Ectodermal cell (in vitro differentiated cells): ENCODE measurements at regions not wholly inside any gene's neighbourhood (a gene's known extent, or its start where the extent isn't known, plus 50 kb on each side); places are given as distances from the start of the nearest gene placed in this dataset.

Experiments used
- H3K27ac ChIP-seq: 2 replicates; pipeline ENCODE4 v1.7.0; 2013; ENCODE audit warnings: mild to moderate bottlenecking, low read depth, low read length; ENCODE audit not compliant: insufficient read depth, poor library complexity, severe bottlenecking
- H3K27me3 ChIP-seq: 2 replicates; pipeline ENCODE4 v1.7.0; 2013; ENCODE audit warnings: mild to moderate bottlenecking, low read length; ENCODE audit not compliant: insufficient read depth, control insufficient read depth, poor library complexity, severe bottlenecking
- H3K36me3 ChIP-seq: one replicate; pipeline ENCODE4 v1.7.0; 2013; ENCODE audit warnings: low read length; ENCODE audit not compliant: control insufficient read depth, insufficient read depth
- H3K4me1 ChIP-seq: one replicate; pipeline ENCODE4 v1.7.0; 2013; ENCODE audit warnings: low read length; ENCODE audit not compliant: control insufficient read depth, insufficient read depth
- H3K4me3 ChIP-seq: 2 replicates; pipeline ENCODE4 v1.7.0; 2013; ENCODE audit warnings: low read depth, low read length, control low read depth; ENCODE audit not compliant: insufficient read depth
- H3K9me3 ChIP-seq: 2 replicates; pipeline ENCODE4 v1.7.0; 2013; ENCODE audit warnings: mild to moderate bottlenecking, low read length, moderate library complexity; ENCODE audit not compliant: control insufficient read depth
- WGBS, 2 experiments: methylation state at CpG; one replicate each; pipeline ENCODE4 v1.1.7; 2013; ENCODE audit warnings: missing lambda C conversion rate in 2 of 2; 5-methylcytosine and 5-hydroxymethylcytosine counted together

DNA sequence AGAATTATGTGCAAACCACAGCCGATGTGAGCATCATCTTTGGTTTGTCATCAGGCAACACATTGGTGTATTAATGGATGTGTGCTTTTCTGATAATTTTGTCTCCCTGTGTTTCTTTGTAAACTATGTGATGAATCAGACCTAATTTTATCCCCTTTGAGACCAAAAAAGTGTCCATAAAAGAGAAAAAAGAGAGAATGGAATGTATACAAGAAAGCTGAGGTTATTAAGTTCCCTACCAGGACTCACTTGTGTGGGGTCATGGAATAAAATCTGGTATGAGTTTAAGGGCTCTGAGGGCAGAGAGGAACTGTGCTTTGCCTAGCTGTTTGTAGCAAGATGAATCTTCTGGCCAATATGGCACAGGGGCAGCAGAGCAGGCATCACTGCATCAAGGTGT is 239.5 kb upstream of the HAND2 start:
- 75 to 96% methylated on average over 1 of the region's 1 CpG for WGBS, 2 experiments
- no peaks in the 10 kb centered on the region for H3K9me3 ChIP-seq
- no peaks in the 10 kb centered on the region for H3K4me1 ChIP-seq
- H3K36me3 ChIP-seq = no peaks in the 10 kb centered on the region
- H3K27me3 ChIP-seq = no peaks in the 10 kb centered on the region
- H3K4me3 ChIP-seq = no peak overlapping the region
- H3K27ac ChIP-seq = no peak overlapping the region

DNA sequence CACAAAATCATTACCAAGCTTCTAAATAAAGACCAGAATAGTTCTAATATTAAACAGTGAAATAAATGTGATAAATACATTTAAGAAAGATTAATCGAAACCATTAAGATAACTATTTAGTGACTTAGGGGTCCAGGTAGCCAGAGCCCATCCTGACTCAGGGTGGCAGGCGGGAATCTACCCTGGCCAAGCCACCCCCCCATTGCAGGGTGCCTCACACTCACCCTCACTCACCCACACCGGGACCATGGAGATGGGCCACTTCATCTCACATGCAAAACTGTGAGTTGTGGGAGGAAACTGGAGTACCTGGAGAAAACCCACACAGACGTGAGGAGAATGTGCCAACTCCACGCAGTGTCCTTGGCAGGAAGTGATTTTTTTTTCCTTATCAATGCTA is 237.6 kb upstream of the HAND2 start:
- Histone ChIP-seq H3K27ac (no peak overlapping the region), H3K27me3 (no peaks in the 10 kb centered on the region), H3K4me1 (no peaks in the 10 kb centered on the region), H3K36me3 (no peaks in the 10 kb centered on the region), H3K4me3 (no peak overlapping the region), H3K9me3 (no peaks in the 10 kb centered on the region)
- 87 to 90% methylated on average over 5 of the region's 5 CpGs for WGBS, 2 experiments

DNA sequence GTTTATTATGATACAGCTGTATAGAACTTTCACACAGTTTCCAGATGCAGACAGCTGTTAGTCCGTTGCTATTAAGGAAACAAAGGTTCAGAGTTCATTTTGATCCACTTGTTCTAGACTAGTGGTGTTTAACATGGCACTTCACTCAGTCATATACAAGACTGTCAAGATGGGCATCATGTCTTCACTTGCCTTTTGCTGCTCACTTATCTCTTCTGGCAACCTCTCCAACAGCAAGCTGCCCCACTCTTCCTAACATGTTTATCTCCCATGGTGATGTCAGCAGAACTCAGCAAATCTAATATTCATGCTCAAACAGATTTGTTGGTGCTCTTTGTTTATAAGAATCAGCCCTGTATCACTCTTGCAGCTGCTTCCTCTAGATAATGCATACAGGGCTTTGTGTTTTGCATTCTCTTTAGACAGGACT is 236.2 kb upstream of the HAND2 start:
- H3K36me3 ChIP-seq = no peaks in the 10 kb centered on the region
- H3K9me3 ChIP-seq = no peaks in the 10 kb centered on the region
- WGBS, 2 experiments = 86 to 87% methylated on average over 1 of the region's 1 CpG

GRCh38 chr4:173765751-173766150 is 235.7 kb upstream of the HAND2 start:
- WGBS, 2 experiments = 94 to 98% methylated on average over 4 of the region's 4 CpGs
- Histone ChIP-seq H3K36me3 (no peaks in the 10 kb centered on the region), H3K4me1 (no peaks in the 10 kb centered on the region), H3K27ac (no peak overlapping the region), H3K9me3 (no peaks in the 10 kb centered on the region), H3K4me3 (no peak overlapping the region), H3K27me3 (no peaks in the 10 kb centered on the region)

More for the DNA sequence above, 236.2 kb upstream of the HAND2 start:
- no peak overlapping the region for H3K4me3 ChIP-seq
- no peaks in the 10 kb centered on the region for H3K4me1 ChIP-seq
- no peak overlapping the region for H3K27ac ChIP-seq
- H3K27me3 ChIP-seq = no peaks in the 10 kb centered on the region

- Histone ChIP-seq H3K9me3 (no peaks in the 10 kb centered on the region), H3K36me3 (no peaks in the 10 kb centered on the region), H3K27me3 (no peaks in the 10 kb centered on the region), H3K27ac (no peak overlapping the region), H3K4me3 (no peak overlapping the region), H3K4me1 (no peaks in the 10 kb centered on the region)
- 90 to 94% methylated on average over 4 of the region's 4 CpGs for WGBS, 2 experiments
These were observed 233.4 kb upstream of the HAND2 start for GRCh38 chr4:173763389-173763788.

GRCh38 chr4:173761938-173762337 is 231.9 kb upstream of the HAND2 start:
- Histone ChIP-seq H3K27ac (no peak overlapping the region), H3K36me3 (no peaks in the 10 kb centered on the region), H3K9me3 (no peaks in the 10 kb centered on the region), H3K4me3 (no peak overlapping the region), H3K4me1 (no peaks in the 10 kb centered on the region), H3K27me3 (no peaks in the 10 kb centered on the region)
- WGBS, 2 experiments = 92 to 95% methylated on average over 5 of the region's 5 CpGs

GRCh38 chr4:173761236-173761635 is 231.2 kb upstream of the HAND2 start:
- Histone ChIP-seq H3K9me3 (no peaks in the 10 kb centered on the region), H3K27me3 (no peaks in the 10 kb centered on the region)
- WGBS, 2 experiments = 96 to 98% methylated on average over 3 to 5 of the region's 5 CpGs

GRCh38 chr4:173758132-173758531 is 228.1 kb upstream of the HAND2 start:
- no peaks in the 10 kb centered on the region for H3K4me1 ChIP-seq
- no peaks in the 10 kb centered on the region for H3K9me3 ChIP-seq
- H3K36me3 ChIP-seq = no peaks in the 10 kb centered on the region
- no peaks in the 10 kb centered on the region for H3K27me3 ChIP-seq
- WGBS, 2 experiments = 83% methylated on average over 1 of the region's 1 CpG; no CpG with 5 or more reads in 1 of the 2 experiments
- H3K4me3 ChIP-seq = no peak overlapping the region
- H3K27ac ChIP-seq = no peak overlapping the region

More at GRCh38 chr4:173761236-173761635, 231.2 kb upstream of the HAND2 start:
- H3K4me1 ChIP-seq = no peaks in the 10 kb centered on the region
- H3K27ac ChIP-seq = no peak overlapping the region
- no peak overlapping the region for H3K4me3 ChIP-seq
- no peaks in the 10 kb centered on the region for H3K36me3 ChIP-seq

DNA sequence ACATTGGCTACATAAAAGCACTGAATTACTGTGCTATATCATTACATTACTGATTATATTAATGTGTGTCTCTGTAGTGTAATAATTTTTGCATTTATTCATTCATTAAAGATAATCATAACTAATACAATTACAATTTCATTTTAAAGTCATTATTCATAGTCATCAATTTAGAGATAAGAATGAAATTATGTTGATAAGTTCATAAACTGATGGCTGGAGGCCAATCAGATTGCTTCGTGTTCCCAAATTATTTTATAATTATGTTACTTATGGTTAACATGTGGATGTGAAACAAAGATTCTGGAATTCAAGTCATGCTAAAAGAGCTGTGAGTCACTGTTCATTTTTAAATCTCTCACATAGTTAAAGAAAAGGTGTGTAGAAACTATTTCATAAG is 223.4 kb upstream of the HAND2 start:
- H3K27ac ChIP-seq = no peak overlapping the region
- no peaks in the 10 kb centered on the region for H3K9me3 ChIP-seq
- H3K36me3 ChIP-seq = no peaks in the 10 kb centered on the region
- H3K27me3 ChIP-seq = no peaks in the 10 kb centered on the region
- no peaks in the 10 kb centered on the region for H3K4me1 ChIP-seq
- 80 to 82% methylated on average over 1 of the region's 1 CpG for WGBS, 2 experiments
- H3K4me3 ChIP-seq = no peak overlapping the region

DNA sequence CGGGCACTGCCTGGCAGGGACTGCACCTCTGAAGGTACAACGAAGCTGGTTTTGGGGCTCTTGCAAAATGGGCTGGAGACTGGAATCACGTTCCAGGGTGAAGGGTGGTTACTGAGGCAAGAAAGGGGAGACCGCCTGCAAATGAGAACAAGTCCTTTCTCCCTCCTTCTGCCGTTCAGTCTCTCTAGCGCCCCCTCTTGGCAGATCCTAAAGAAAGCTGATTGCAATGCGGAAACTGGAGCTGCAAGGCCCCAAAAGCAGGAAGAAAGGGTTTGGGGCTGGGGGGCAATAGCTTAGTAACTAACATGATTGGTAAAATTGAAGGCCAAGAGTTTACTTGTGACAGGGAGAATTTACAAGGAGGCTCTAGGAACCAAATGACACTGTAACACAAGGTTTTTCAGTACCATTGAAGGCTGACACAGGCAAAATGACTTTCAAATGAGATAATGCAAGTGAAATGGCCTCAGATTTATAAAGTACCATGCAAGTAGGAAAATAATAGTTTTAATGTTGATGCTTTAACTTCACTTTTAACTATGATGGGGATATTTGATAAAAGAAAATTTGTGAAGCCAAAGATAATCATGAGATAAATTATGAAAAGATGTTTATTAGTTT is 222.7 kb upstream of the HAND2 start:
- Histone ChIP-seq H3K27ac (no peak overlapping the region), H3K4me1 (no peaks in the 10 kb centered on the region), H3K36me3 (no peaks in the 10 kb centered on the region), H3K9me3 (no peaks in the 10 kb centered on the region), H3K4me3 (no peak overlapping the region), H3K27me3 (no peaks in the 10 kb centered on the region)
- 37 to 39% methylated on average over 7 of the region's 7 CpGs for WGBS, 2 experiments

DNA sequence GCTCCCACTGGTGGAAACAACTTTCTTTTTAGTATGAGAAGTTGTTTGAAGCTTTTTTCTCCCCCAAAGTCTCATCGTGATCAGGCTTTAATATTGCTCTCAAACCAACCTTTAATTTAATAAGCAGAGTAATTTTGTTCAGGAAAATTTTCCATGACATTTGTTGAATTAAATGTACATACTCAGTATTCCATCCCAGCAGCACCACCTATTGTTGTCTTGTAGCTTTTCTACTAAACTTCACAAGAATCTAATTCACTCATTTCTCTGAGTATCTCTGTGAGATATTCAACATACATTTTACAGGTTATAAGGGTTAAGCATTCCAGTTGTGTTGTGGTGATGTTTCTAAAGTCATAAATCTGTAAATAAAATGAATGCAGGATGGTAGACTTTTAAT is 218.3 kb upstream of the HAND2 start:
- H3K36me3 ChIP-seq = no peaks in the 10 kb centered on the region
- no peak overlapping the region for H3K4me3 ChIP-seq
- H3K4me1 ChIP-seq = no peaks in the 10 kb centered on the region
- 83% methylated on average over 1 of the region's 1 CpG; no CpG with 5 or more reads in 1 of the 2 experiments for WGBS, 2 experiments
- H3K27ac ChIP-seq = no peak overlapping the region
- H3K27me3 ChIP-seq = no peaks in the 10 kb centered on the region
- H3K9me3 ChIP-seq = no peaks in the 10 kb centered on the region
